ENCODE measurements at regions not wholly inside any gene's neighbourhood (a gene's known extent, or its start where the extent isn't known, plus 50 kb on each side); places are given as distances from the start of the nearest gene placed in this dataset.

DNA sequence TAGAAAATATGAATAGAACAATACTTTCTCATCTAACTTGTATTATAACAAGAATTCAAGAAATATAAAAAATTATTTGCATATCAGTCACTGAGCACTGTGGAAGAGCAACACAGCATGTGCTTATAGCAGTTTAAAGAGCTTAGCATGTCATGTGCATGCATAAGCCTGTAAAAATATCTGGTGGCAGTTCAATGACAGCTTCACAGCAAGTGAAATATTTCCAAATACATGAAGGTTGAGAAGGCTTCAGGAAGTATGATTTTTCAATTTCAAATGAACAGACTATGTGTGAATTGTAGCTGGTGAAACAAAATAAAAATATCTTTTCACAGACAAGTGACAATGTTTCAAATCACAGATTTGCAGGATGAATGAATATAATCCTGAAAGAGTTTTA, 128.5 kb downstream of the PRDM9 start:
- ChIA-PET POLR2A (interaction anchor here (0.6 kb wide), 1 partner anchor 40 kb away, joined by 3 read pairs; no protein-coding TSS in a partner anchor), CTCF (ENCODE audit: unreplicated experiment) (no interaction called here)
- TF ChIP-seq EZH2phosphoT487 (IDR thresholded peaks at IDR 0.05; ENCODE audit: borderline replicate concordance, low read depth, low read length), result no peak
- TF ChIP-seq, protein P1, sequence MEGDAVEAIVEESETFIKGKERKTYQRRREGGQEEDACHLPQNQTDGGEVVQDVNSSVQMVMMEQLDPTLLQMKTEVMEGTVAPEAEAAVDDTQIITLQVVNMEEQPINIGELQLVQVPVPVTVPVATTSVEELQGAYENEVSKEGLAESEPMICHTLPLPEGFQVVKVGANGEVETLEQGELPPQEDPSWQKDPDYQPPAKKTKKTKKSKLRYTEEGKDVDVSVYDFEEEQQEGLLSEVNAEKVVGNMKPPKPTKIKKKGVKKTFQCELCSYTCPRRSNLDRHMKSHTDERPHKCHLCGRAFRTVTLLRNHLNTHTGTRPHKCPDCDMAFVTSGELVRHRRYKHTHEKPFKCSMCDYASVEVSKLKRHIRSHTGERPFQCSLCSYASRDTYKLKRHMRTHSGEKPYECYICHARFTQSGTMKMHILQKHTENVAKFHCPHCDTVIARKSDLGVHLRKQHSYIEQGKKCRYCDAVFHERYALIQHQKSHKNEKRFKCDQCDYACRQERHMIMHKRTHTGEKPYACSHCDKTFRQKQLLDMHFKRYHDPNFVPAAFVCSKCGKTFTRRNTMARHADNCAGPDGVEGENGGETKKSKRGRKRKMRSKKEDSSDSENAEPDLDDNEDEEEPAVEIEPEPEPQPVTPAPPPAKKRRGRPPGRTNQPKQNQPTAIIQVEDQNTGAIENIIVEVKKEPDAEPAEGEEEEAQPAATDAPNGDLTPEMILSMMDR (conservative IDR thresholded peaks at IDR 0.05; ENCODE audit: low read length), result no peak
- Histone ChIP-seq H3K9me3 (ENCODE audit: low read length) (no peaks in the 10 kb centered on the region), H3K4me3 (ENCODE audit: low read depth, low read length, poor library complexity, severe bottlenecking) (no peak overlapping the region), H4K20me1 (ENCODE audit: insufficient read depth, low read length) (no peaks in the 10 kb centered on the region), H3K9me2 (ENCODE audit: insufficient read depth, low read length) (no peaks in the 10 kb centered on the region), H3K27ac (ENCODE audit: low read depth, low read length, poor library complexity, severe bottlenecking) (no peak overlapping the region), H3K36me3 (ENCODE audit: insufficient read depth, low read length) (no peaks in the 10 kb centered on the region), H2AFZ (ENCODE audit: low read length) (no peak overlapping the region), H3K4me1 (ENCODE audit: insufficient read depth, low read length, poor library complexity, severe bottlenecking) (no peaks in the 10 kb centered on the region), H3K79me2 (ENCODE audit: insufficient read depth, low read depth, low read length) (no peaks in the 10 kb centered on the region), H3K4me2 (ENCODE audit: low read length) (no peak overlapping the region)
- no peak for DNase-seq (ENCODE audit: low spot score)
- intact Hi-C loops (cut with micrococcal nuclease; ENCODE audit: unreplicated experiment), result no loop called here
- BruUV-seq (replicated peaks), result no TSS peak

DNA sequence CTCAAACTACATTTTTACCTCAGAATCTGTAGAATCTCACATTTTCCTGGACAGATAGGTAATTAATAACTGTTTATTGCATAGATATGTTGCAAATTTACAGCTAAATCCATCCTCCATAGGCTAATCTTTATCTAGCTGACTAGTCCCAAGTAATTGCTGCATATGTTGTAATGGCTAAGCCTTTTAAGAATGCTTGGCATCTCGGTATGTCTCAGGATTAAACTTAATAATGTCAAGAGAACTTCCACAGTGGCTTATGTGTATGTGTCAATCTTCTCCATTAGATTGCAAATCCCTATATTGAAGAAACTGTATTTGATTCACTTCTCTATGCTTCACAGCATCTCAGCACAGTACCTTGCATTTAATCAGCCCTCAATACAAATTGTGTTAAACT, 131.9 kb downstream of the PRDM9 start:
- POLR2A ChIA-PET, result interaction anchor here (0.6 kb wide), 1 partner anchor 175 kb away, joined by 3 read pairs; no protein-coding TSS in a partner anchor
- H3K36me3 ChIP-seq (ENCODE audit: insufficient read depth, low read length), result no peaks in the 10 kb centered on the region
- no peak for DNase-seq (ENCODE audit: low spot score)

GRCh38 chr5:23648656-23649055, 141.2 kb downstream of the PRDM9 start:
- intact Hi-C loops (cut with micrococcal nuclease; ENCODE audit: unreplicated experiment), result no loop called here
- H2AFZ ChIP-seq (ENCODE audit: low read length), result no peak overlapping the region
- BruUV-seq (replicated peaks), result no TSS peak
- H3K4me1 ChIP-seq (ENCODE audit: insufficient read depth, low read length, poor library complexity, severe bottlenecking), result no peaks in the 10 kb centered on the region
- H3K4me2 ChIP-seq (ENCODE audit: low read length), result no peak overlapping the region
- no peaks in the 10 kb centered on the region for H3K79me2 ChIP-seq (ENCODE audit: insufficient read depth, low read depth, low read length)
- H4K20me1 ChIP-seq (ENCODE audit: insufficient read depth, low read length), result no peaks in the 10 kb centered on the region
- H3K9me3 ChIP-seq (ENCODE audit: low read length), result no peaks in the 10 kb centered on the region
- H3K36me3 ChIP-seq (ENCODE audit: insufficient read depth, low read length), result no peaks in the 10 kb centered on the region
- no peaks in the 10 kb centered on the region for H3K9me2 ChIP-seq (ENCODE audit: insufficient read depth, low read length)
- H3K4me3 ChIP-seq (ENCODE audit: low read depth, low read length, poor library complexity, severe bottlenecking), result no peak overlapping the region
- no peak for DNase-seq (ENCODE audit: low spot score)
- ChIA-PET CTCF (ENCODE audit: unreplicated experiment) (no interaction called here), POLR2A (no interaction called here)
- no peak overlapping the region for H3K27ac ChIP-seq (ENCODE audit: low read depth, low read length, poor library complexity, severe bottlenecking)
- TF ChIP-seq EZH2phosphoT487 (IDR thresholded peaks at IDR 0.05; ENCODE audit: borderline replicate concordance, low read depth, low read length), result no peak
- TF ChIP-seq, protein P1 (conservative IDR thresholded peaks at IDR 0.05; ENCODE audit: low read length), result no peak

More for the DNA sequence above, 131.9 kb downstream of the PRDM9 start:
- H3K4me2 ChIP-seq (ENCODE audit: low read length), result no peak overlapping the region
- intact Hi-C loops (cut with micrococcal nuclease; ENCODE audit: unreplicated experiment), result no loop called here
- no peaks in the 10 kb centered on the region for H4K20me1 ChIP-seq (ENCODE audit: insufficient read depth, low read length)
- H3K9me3 ChIP-seq (ENCODE audit: low read length), result no peaks in the 10 kb centered on the region
- no peak overlapping the region for H3K27ac ChIP-seq (ENCODE audit: low read depth, low read length, poor library complexity, severe bottlenecking)
- TF ChIP-seq, protein P1 (conservative IDR thresholded peaks at IDR 0.05; ENCODE audit: low read length), result no peak
- TF ChIP-seq EZH2phosphoT487 (IDR thresholded peaks at IDR 0.05; ENCODE audit: borderline replicate concordance, low read depth, low read length), result no peak
- H3K4me1 ChIP-seq (ENCODE audit: insufficient read depth, low read length, poor library complexity, severe bottlenecking), result no peaks in the 10 kb centered on the region
- no peak overlapping the region for H3K4me3 ChIP-seq (ENCODE audit: low read depth, low read length, poor library complexity, severe bottlenecking)
- CTCF ChIA-PET (ENCODE audit: unreplicated experiment), result no interaction called here
- no peaks in the 10 kb centered on the region for H3K9me2 ChIP-seq (ENCODE audit: insufficient read depth, low read length)
- BruUV-seq (replicated peaks), result no TSS peak
- no peak overlapping the region for H2AFZ ChIP-seq (ENCODE audit: low read length)
- H3K79me2 ChIP-seq (ENCODE audit: insufficient read depth, low read depth, low read length), result no peaks in the 10 kb centered on the region

Data from OCI-LY7 (cell line).